PC-3 (cell line): ENCODE measurements at regions not wholly inside any gene's neighbourhood (a gene's known extent, or its start where the extent isn't known, plus 50 kb on each side); places are given as distances from the start of the nearest gene placed in this dataset.

Experiments used
- ATAC-seq: fragments of 200-7000 bp; cut with Tn5 transposase; 2 replicates; pipeline ENCODE4 v1.9.1; 2020; ENCODE audit warnings: mild to moderate bottlenecking, moderate library complexity
- BruUV-seq: library from RNA; stranded (reverse); fragments of 400-500 nt; replicated peaks from 2 replicates; lab custom pipeline; 2021; lab: Mats Ljungman, UMichigan
- CTCF ChIA-PET: fragments of 300-600 bp; sonication (Branson Sonifier 250); formaldehyde crosslinking; loops from one replicate; lab custom pipeline; 2022; ENCODE audit warnings: antibody characterized with exemption; lab: Charles Lee
- POLR2A ChIA-PET: fragments of 300-600 bp; sonication (Branson Sonifier 250); formaldehyde crosslinking; loops from one replicate; lab custom pipeline; 2022; ENCODE audit warnings: antibody characterized with exemption; ENCODE audit not compliant: unreplicated experiment; lab: Charles Lee
- DNase-seq: peaks from one replicate; pipeline ENCODE4 v3.0.0-alpha.2; 2015
- H2AFZ ChIP-seq: fragments of 300-600 bp; sonication (generic); 2 replicates; pipeline ENCODE4 v1.6.0; 2016; ENCODE audit warnings: antibody characterized with exemption, low read length
- H3F3A ChIP-seq: fragments of 300-600 bp; sonication (generic); one replicate; pipeline ENCODE4 v1.6.0; 2017; ENCODE audit warnings: antibody characterized with exemption, low read length, control low read depth, mild to moderate bottlenecking; ENCODE audit not compliant: unreplicated experiment
- H3K27ac ChIP-seq: fragments of 300-600 bp; sonication (generic); 2 replicates; pipeline ENCODE4 v1.5.1; 2016; ENCODE audit warnings: mild to moderate bottlenecking, low read length
- H3K27me3 ChIP-seq: fragments of 300-600 bp; sonication (generic); 2 replicates; pipeline ENCODE4 v1.6.1; 2016; ENCODE audit warnings: low read length, mixed read lengths
- H3K36me3 ChIP-seq: fragments of 300-600 bp; sonication (generic); 2 replicates; pipeline ENCODE4 v1.6.1; 2016; ENCODE audit warnings: low read depth, mixed run types, low read length, mixed read lengths
- H3K4me1 ChIP-seq: fragments of 300-600 bp; sonication (generic); 2 replicates; pipeline ENCODE4 v1.5.1; 2016; ENCODE audit warnings: low read length; ENCODE audit not compliant: insufficient read depth
- H3K4me2 ChIP-seq: fragments of 300-600 bp; sonication (generic); 2 replicates; pipeline ENCODE4 v1.6.0; 2016; ENCODE audit warnings: low read length
- H3K4me3 ChIP-seq: fragments of 300-600 bp; sonication (generic); 2 replicates; pipeline ENCODE4 v1.5.1; 2016; ENCODE audit warnings: mild to moderate bottlenecking, low read length, mixed read lengths
- H3K79me2 ChIP-seq: fragments of 300-600 bp; sonication (generic); 2 replicates; pipeline ENCODE4 v1.6.1; 2017; ENCODE audit warnings: low read length, mixed read lengths
- H3K9ac ChIP-seq: fragments of 300-600 bp; sonication (generic); 2 replicates; pipeline ENCODE4 v1.6.0; 2016; ENCODE audit warnings: mild to moderate bottlenecking, low read length
- H3K9me2 ChIP-seq: fragments of 300-600 bp; sonication (generic); replicated peaks from 2 replicates; pipeline ENCODE4 v1.6.1; 2016; ENCODE audit warnings: mixed run types, low read length, mixed read lengths
- H3K9me3 ChIP-seq: fragments of 300-600 bp; sonication (generic); 2 replicates; pipeline ENCODE4 v1.6.1; 2016; ENCODE audit warnings: low read length, mixed read lengths
- H4K20me1 ChIP-seq: fragments of 300-600 bp; sonication (generic); 2 replicates; pipeline ENCODE4 v1.6.1; 2016; ENCODE audit warnings: low read length, mixed read lengths
- CTCF ChIP-seq: fragments of 300-600 bp; sonication (generic); conservative IDR thresholded peaks from 2 replicates; pipeline ENCODE4 v1.5.1; 2017; ENCODE audit warnings: antibody characterized with exemption, low read depth, mild to moderate bottlenecking, low read length
- EZH2 ChIP-seq: fragments of 300-600 bp; sonication (generic); IDR thresholded peaks from one replicate; pipeline ENCODE4 v1.6.1; 2017; ENCODE audit warnings: antibody characterized with exemption, mild to moderate bottlenecking, low read length; ENCODE audit not compliant: unreplicated experiment
- EZH2phosphoT487 ChIP-seq: fragments of 300-600 bp; sonication (generic); IDR thresholded peaks from 2 replicates; pipeline ENCODE4 v1.6.1; 2018; ENCODE audit warnings: mild to moderate bottlenecking, antibody characterized with exemption, low read length, borderline replicate concordance
- intact Hi-C: fragments of 100-400 bp; cut with micrococcal nuclease; formaldehyde crosslinking; loops from 2 replicates; pipeline ENCODE4 v1.9.0; 2023

- Histone ChIP-seq H4K20me1 (no peaks in the 10 kb centered on the region), H3K9me3 (no peaks in the 10 kb centered on the region), H3F3A (no peaks in the 10 kb centered on the region), H3K9ac (no peak overlapping the region), H3K9me2 (no peaks in the 10 kb centered on the region), H2AFZ (no peak overlapping the region), H3K36me3 (no peaks in the 10 kb centered on the region), H3K79me2 (no peaks in the 10 kb centered on the region), H3K27me3 (no peaks in the 10 kb centered on the region), H3K4me1 (peaks cover 16% of the 10 kb centered on the region), H3K4me3 (no peak overlapping the region), H3K27ac (no peak overlapping the region), H3K4me2 (no peak overlapping the region)
- ATAC-seq = no peak
- intact Hi-C loops = loop anchor here (5.0 kb wide), 1 partner anchor 133 kb away; no protein-coding TSS in a partner anchor
- no peak for DNase-seq
- BruUV-seq = no TSS peak
- CTCF ChIA-PET = no interaction called here
- no peak for TF ChIP-seq EZH2phosphoT487
- no peak for TF ChIP-seq EZH2
- TF ChIP-seq CTCF = no peak
- POLR2A ChIA-PET = no interaction called here
These were observed 122.1 kb upstream of the GUCY1A1 start for GRCh38 chr4:155544547-155544946.

GRCh38 chr4:155543126-155543765, 123.4 kb upstream of the GUCY1A1 start:
- intact Hi-C loops = loop anchor here (5.0 kb wide), 1 partner anchor 134 kb away; no protein-coding TSS in a partner anchor
- no peak overlapping the region; the same call in 1 of the 2 replicates for H2AFZ ChIP-seq
- no peak overlapping the region for H3K4me3 ChIP-seq
- H4K20me1 ChIP-seq = no peaks in the 10 kb centered on the region
- CTCF ChIA-PET = no interaction called here
- TF ChIP-seq EZH2phosphoT487 = no peak
- no peak for TF ChIP-seq EZH2
- TF ChIP-seq CTCF = no peak
- no peaks in the 10 kb centered on the region for H3F3A ChIP-seq
- H3K4me2 ChIP-seq = no peak overlapping the region
- peak overlapping the region; percentile 71 for H3K27ac ChIP-seq
- H3K36me3 ChIP-seq = no peaks in the 10 kb centered on the region
- DNase-seq = peak; percentile 77
- BruUV-seq = no TSS peak
- ATAC-seq = peak; percentile 95
- no peaks in the 10 kb centered on the region for H3K9me3 ChIP-seq
- H3K79me2 ChIP-seq = no peaks in the 10 kb centered on the region
- no peak overlapping the region for H3K9ac ChIP-seq
- no peaks in the 10 kb centered on the region for H3K27me3 ChIP-seq
- H3K4me1 ChIP-seq = peaks cover 16% of the 10 kb centered on the region
- POLR2A ChIA-PET = no interaction called here
- no peaks in the 10 kb centered on the region for H3K9me2 ChIP-seq

- no peak for DNase-seq
- H2AFZ ChIP-seq = no peak overlapping the region
- H3K4me2 ChIP-seq = no peak overlapping the region
- BruUV-seq = no TSS peak
- H3K9ac ChIP-seq = no peak overlapping the region
- no peak overlapping the region for H3K4me3 ChIP-seq
- no peaks in the 10 kb centered on the region for H3K36me3 ChIP-seq
- H4K20me1 ChIP-seq = no peaks in the 10 kb centered on the region
- H3K4me1 ChIP-seq = peaks cover 16% of the 10 kb centered on the region
- no peaks in the 10 kb centered on the region for H3K9me3 ChIP-seq
- no peaks in the 10 kb centered on the region for H3K9me2 ChIP-seq
- ChIA-PET CTCF (no interaction called here), POLR2A (no interaction called here)
- intact Hi-C loops = loop anchor here (5.0 kb wide), 1 partner anchor 135 kb away; no protein-coding TSS in a partner anchor
- no peaks in the 10 kb centered on the region for H3K27me3 ChIP-seq
- no peaks in the 10 kb centered on the region for H3F3A ChIP-seq
- no peak for ATAC-seq
- no peak overlapping the region for H3K27ac ChIP-seq
- H3K79me2 ChIP-seq = no peaks in the 10 kb centered on the region
- TF ChIP-seq CTCF = no peak
These were observed 124.2 kb upstream of the GUCY1A1 start for GRCh38 chr4:155542415-155542814.
